ENCODE measurements at regions not wholly inside any gene's neighbourhood (a gene's known extent, or its start where the extent isn't known, plus 50 kb on each side); places are given as distances from the start of the nearest gene placed in this dataset.

GRCh38 chr12:84470361-84470760, 442.2 kb downstream of the SLC6A15 start:
- no peaks in the 10 kb centered on the region for H3K79me1 ChIP-seq (ENCODE audit: low read depth, low read length)
- H3K79me2 ChIP-seq (ENCODE audit: control insufficient read depth in 1 of 2, insufficient read depth in 2 of 2, low read length in 2 of 2), result no peaks in the 10 kb centered on the region
- no peak overlapping the region for H2BK120ac ChIP-seq (replicated peaks; ENCODE audit: low read depth, low read length)
- no peak overlapping the region for H3K14ac ChIP-seq (ENCODE audit: insufficient read length)
- CTCF ChIA-PET (ENCODE audit: partially characterized antibody), result no interaction called here
- POLR2A ChIA-PET (ENCODE audit: partially characterized antibody), result no interaction called here
- no peaks in the 10 kb centered on the region for H3K36me3 ChIP-seq (ENCODE audit: control insufficient read depth in 2 of 4, insufficient read depth in 4 of 4, low read length in 3 of 4)
- no peak overlapping the region for H2BK5ac ChIP-seq (ENCODE audit: low read depth, low read length)
- H4K91ac ChIP-seq (replicated peaks; ENCODE audit: insufficient read length, low read length), result no peak overlapping the region
- no peak overlapping the region for H3K9ac ChIP-seq (replicated peaks in 1 of 4; ENCODE audit: extremely low read depth in 1 of 4, low read depth in 3 of 4, low read length in 3 of 4)
- no peaks in the 10 kb centered on the region for H4K20me1 ChIP-seq (replicated peaks in 1 of 2; ENCODE audit: control insufficient read depth in 1 of 2, insufficient read depth in 2 of 2, low read length in 2 of 2)
- no peak overlapping the region for H2BK20ac ChIP-seq (ENCODE audit: low read length)
- H3K27ac ChIP-seq (ENCODE audit: low read depth, low read length), result no peak overlapping the region
- H3K9me3 ChIP-seq (ENCODE audit: insufficient read depth in 2 of 2, low read depth in 1 of 2, low read length in 1 of 2), result no peaks in the 10 kb centered on the region
- H3K56ac ChIP-seq (replicated peaks; ENCODE audit: insufficient read length, low read depth, low read length), result no peak overlapping the region
- DNase-seq (ENCODE audit: low read depth in 1 of 2, low spot score in 2 of 2) (no peak), FAIRE-seq (no peak)
- H3K23me2 ChIP-seq (ENCODE audit: low read depth, low read length), result peaks cover 2% of the 10 kb centered on the region; the same call in 1 of the 2 replicates
- 0 out of 2 replicates have a peak overlapping the region, but pooled peaks have one; percentile 89 for H2AFZ ChIP-seq (ENCODE audit: low read length)
- no peaks in the 10 kb centered on the region for H3K4me1 ChIP-seq (replicated peaks in 1 of 4; ENCODE audit: control insufficient read depth in 3 of 4, insufficient read depth in 4 of 4, low read length in 3 of 4)
- H3K27me3 ChIP-seq (replicated peaks in 1 of 4; ENCODE audit: control insufficient read depth in 3 of 4, extremely low read depth in 1 of 4, insufficient read depth in 3 of 4, low read length in 3 of 4), result no peaks in the 10 kb centered on the region
- no peak overlapping the region for H2BK15ac ChIP-seq (ENCODE audit: low read length)
- H2AK5ac ChIP-seq (ENCODE audit: low read depth, low read length), result no peak overlapping the region
- no peak overlapping the region for H4K5ac ChIP-seq (ENCODE audit: insufficient read length, low read depth, low read length)
- no peak overlapping the region for H3K4me3 ChIP-seq (ENCODE audit: extremely low read depth in 1 of 4, insufficient read depth in 2 of 4, low read depth in 3 of 4, low read length in 4 of 4)
- no peak overlapping the region for H3K4ac ChIP-seq (replicated peaks; ENCODE audit: insufficient read length, low read depth, low read length)
- H4K8ac ChIP-seq (ENCODE audit: extremely low read depth, insufficient read depth, low read length), result no peak overlapping the region
- no peak overlapping the region for H3K4me2 ChIP-seq (ENCODE audit: insufficient read depth in 1 of 2, low read depth in 2 of 2, low read length in 2 of 2)
- no peak for TF ChIP-seq RFX5 (IDR thresholded peaks at IDR 0.05; ENCODE audit: borderline replicate concordance, low read depth, low read length)
- no peak for TF ChIP-seq CHD1 (IDR thresholded peaks at IDR 0.05; ENCODE audit: low read depth, low read length)
- no peak for TF ChIP-seq SP1 (IDR thresholded peaks at IDR 0.05; ENCODE audit: low read depth, low read length)
- TF ChIP-seq KDM4A (IDR thresholded peaks at IDR 0.05; ENCODE audit: low read depth, low read length, severe bottlenecking), result no peak
- TF ChIP-seq EGR1 (IDR thresholded peaks at IDR 0.05; ENCODE audit: borderline replicate concordance, low read depth, low read length), result no peak
- TF ChIP-seq MAX (IDR thresholded peaks at IDR 0.05), result no peak
- no peak for TF ChIP-seq RXRA (IDR thresholded peaks at IDR 0.05; ENCODE audit: insufficient read depth, low read depth, low read length)
- TF ChIP-seq EZH2 (IDR thresholded peaks at IDR 0.05; ENCODE audit: low read depth, low read length, severe bottlenecking), result no peak
- TF ChIP-seq TAF7 (optimal IDR thresholded peaks at IDR 0.05; ENCODE audit: borderline replicate concordance, low read depth, low read length), result no peak
- no peak overlapping the region for H2BK12ac ChIP-seq (ENCODE audit: low read depth, low read length)
- H3K23ac ChIP-seq (ENCODE audit: insufficient read length), result no peak overlapping the region
- H3K18ac ChIP-seq (ENCODE audit: extremely low read depth, low read length), result no peak overlapping the region

All from H1 (cell line).